Left lung (tissue), 4 donors: ENCODE measurements at regions not wholly inside any gene's neighbourhood (a gene's known extent, or its start where the extent isn't known, plus 50 kb on each side); places are given as distances from the start of the nearest gene placed in this dataset.

Experiments used
- ATAC-seq: fragments of 200-7000 bp; cut with Tn5 transposase; one replicate; pipeline ENCODE4 v1.9.1; 2020; ENCODE audit warnings: moderate library complexity
- DNase-seq, 4 donors: peaks; one replicate each; pipeline ENCODE4 v3.0.0-alpha.2; 2013 to 2020
- H3K27ac ChIP-seq, 2 donors: fragments of 200-600 bp; sonication (generic) in 1 of 2; one replicate each; pipeline versions ENCODE4 v1.5.0 to v1.8.0; 2020 to 2021
- H3K27me3 ChIP-seq, 2 donors: fragments of 200-600 bp; sonication (generic) in 1 of 2; one replicate each; pipeline versions ENCODE4 v1.5.0 to v1.8.0; 2020 to 2021
- H3K36me3 ChIP-seq, 2 donors: fragments of 200-600 bp; sonication (generic) in 1 of 2; one replicate each; pipeline versions ENCODE4 v1.5.0 to v1.8.0; 2020 to 2021
- H3K4me1 ChIP-seq, 2 donors: fragments of 200-600 bp; one replicate each; pipeline ENCODE4 v1.8.0; 2021
- H3K4me3 ChIP-seq, 2 donors: fragments of 200-600 bp; sonication (generic) in 1 of 2; one replicate each; pipeline versions ENCODE4 v1.5.0 to v1.8.0; 2020 to 2021; ENCODE audit warnings: mild to moderate bottlenecking in 1 of 2
- H3K9me3 ChIP-seq, 2 donors: fragments of 200-600 bp; sonication (generic) in 1 of 2; one replicate each; pipeline versions ENCODE4 v1.5.0 to v1.8.0; 2020 to 2021
- intact Hi-C, 2 donors: fragments of 100-400 bp; cut with DNase I; formaldehyde crosslinking; loops; one replicate each; pipeline versions ENCODE4 v1.11.2 to v1.14.2; 2022
- TF ChIP-seq, protein P1 (sequence below), 2 donors: fragments of 200-600 bp; sonication (generic) in 1 of 2; IDR thresholded peaks; one replicate each; pipeline versions ENCODE4 v1.5.0 to v1.8.0; 2021; ENCODE audit warnings: antibody characterized with exemption in 2 of 2
- donor health status: DM: no; HTN: yes; CAD: no.
- donor health status: DM: no; HTN: no; CAD: no.

GRCh38 chr2:240248721-240249422 is 108.4 kb upstream of the OTOS start:
- H3K4me1 ChIP-seq: peaks cover 12 to 17% of the 10 kb centered on the region in 2 donors
- no peak overlapping the region for H3K27ac ChIP-seq
- ATAC-seq (no peak), DNase-seq (no peak)
- H3K27me3 ChIP-seq: peaks cover 0 to 5% of the 10 kb centered on the region in 2 donors
- H3K36me3 ChIP-seq: no peaks in the 10 kb centered on the region
- TF ChIP-seq, protein P1, sequence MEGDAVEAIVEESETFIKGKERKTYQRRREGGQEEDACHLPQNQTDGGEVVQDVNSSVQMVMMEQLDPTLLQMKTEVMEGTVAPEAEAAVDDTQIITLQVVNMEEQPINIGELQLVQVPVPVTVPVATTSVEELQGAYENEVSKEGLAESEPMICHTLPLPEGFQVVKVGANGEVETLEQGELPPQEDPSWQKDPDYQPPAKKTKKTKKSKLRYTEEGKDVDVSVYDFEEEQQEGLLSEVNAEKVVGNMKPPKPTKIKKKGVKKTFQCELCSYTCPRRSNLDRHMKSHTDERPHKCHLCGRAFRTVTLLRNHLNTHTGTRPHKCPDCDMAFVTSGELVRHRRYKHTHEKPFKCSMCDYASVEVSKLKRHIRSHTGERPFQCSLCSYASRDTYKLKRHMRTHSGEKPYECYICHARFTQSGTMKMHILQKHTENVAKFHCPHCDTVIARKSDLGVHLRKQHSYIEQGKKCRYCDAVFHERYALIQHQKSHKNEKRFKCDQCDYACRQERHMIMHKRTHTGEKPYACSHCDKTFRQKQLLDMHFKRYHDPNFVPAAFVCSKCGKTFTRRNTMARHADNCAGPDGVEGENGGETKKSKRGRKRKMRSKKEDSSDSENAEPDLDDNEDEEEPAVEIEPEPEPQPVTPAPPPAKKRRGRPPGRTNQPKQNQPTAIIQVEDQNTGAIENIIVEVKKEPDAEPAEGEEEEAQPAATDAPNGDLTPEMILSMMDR (IDR thresholded peaks at IDR 0.05): no peak
- no peaks in the 10 kb centered on the region for H3K9me3 ChIP-seq
- intact Hi-C loops: no loop called here
- H3K4me3 ChIP-seq: no peak overlapping the region

DNA sequence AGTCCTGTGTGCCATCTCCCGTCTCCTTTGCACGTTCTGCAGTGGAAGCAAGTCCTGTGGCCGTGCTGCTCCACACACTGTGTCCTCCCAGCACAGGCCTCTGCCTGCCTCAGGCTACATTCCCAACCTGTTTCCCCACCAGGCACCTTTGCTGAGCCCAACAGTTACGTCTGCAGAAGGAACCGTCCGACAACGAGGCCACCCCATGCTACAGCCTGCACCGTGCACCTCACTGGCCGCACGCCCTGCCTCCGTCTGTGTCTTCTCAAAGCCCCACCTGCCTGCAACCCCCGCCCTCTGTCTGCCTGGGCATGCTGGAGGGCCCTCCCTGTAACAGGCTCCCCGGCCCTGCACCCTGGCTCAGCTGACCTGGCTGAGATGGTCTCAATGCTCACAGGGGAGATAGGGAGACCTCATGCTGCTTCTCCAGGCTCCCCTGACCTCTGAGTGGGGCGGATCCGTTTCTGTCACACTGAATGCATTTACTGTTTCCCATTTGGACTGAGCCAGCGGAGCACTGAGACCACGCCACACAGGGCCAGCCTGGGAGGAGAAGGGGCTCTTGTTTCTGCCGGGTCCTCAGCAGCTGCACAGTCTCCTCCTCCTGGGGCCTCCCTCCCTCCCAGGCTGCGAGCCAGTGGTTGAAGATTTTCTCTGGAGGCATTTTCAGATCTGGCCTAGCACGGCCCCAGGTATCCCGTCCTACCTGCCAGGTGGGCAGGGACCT is 109.1 kb upstream of the OTOS start:
- intact Hi-C loops: no loop called here
- DNase-seq: peak in 1 of 4 donors; percentile 73
- no peak for ATAC-seq
- peaks cover 0 to 5% of the 10 kb centered on the region in 2 donors for H3K27me3 ChIP-seq
- H3K36me3 ChIP-seq: no peaks in the 10 kb centered on the region
- no peak overlapping the region for H3K4me3 ChIP-seq
- H3K27ac ChIP-seq: no peak overlapping the region
- TF ChIP-seq, protein P1 (IDR thresholded peaks at IDR 0.05): no peak
- peaks cover 12 to 17% of the 10 kb centered on the region in 2 donors for H3K4me1 ChIP-seq
- H3K9me3 ChIP-seq: no peaks in the 10 kb centered on the region

GRCh38 chr2:240250150-240250984 is 109.9 kb upstream of the OTOS start:
- no peak overlapping the region for H3K4me3 ChIP-seq
- H3K9me3 ChIP-seq: no peaks in the 10 kb centered on the region
- H3K27me3 ChIP-seq: peaks cover 0 to 5% of the 10 kb centered on the region in 2 donors
- peaks cover 12 to 17% of the 10 kb centered on the region in 2 donors for H3K4me1 ChIP-seq
- H3K27ac ChIP-seq: peak overlapping the region; percentile 77 to 78
- H3K36me3 ChIP-seq: no peaks in the 10 kb centered on the region
- no peak for ATAC-seq
- TF ChIP-seq, protein P1 (IDR thresholded peaks at IDR 0.05): no peak
- DNase-seq: peak in 1 of 4 donors; percentile 70
- intact Hi-C loops: no loop called here

DNA sequence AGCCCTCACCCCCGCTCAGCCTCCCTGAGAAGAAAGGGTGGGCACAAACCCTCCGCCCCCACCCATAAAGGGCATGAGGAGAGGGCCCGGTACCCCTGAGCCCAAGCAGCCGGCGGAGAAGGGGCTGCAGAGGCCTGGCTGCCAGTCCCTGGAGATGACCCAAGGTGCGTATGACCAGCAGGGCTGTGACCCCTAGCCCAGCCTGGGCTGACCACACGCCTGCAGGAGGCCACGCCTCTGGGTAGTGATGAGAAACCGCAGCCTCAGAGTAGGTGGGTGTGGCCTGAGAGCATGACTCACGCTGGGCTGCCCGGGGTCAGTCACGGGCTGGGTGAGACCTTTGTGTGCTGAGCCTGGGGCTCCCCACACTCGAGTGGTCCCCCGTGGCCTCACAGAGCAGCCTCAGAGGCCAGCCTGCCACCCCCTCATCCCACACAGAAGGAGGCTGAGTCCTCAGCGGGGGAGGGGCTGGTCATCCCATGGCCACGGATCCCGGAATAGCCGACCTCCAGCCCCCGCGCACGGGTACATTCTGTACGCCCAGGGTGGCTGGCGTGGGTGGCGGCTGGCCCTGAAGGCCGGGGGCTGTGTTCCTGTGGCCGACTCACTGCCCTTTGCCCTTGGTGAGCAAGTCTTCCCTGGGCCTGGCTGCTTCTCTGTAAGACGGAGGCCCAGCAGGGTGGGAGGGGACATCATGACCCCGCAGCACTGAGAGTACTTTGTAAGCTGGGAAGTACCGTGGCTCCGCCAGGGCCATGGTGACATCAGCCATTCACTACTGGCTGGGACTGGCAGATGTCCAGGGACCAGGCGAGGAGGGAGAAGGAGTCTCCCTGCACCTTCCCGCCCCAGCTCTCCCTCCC is 110.8 kb upstream of the OTOS start:
- intact Hi-C loops: no loop called here
- Histone ChIP-seq H3K36me3 (no peaks in the 10 kb centered on the region), H3K27me3 (peaks cover 0 to 7% of the 10 kb centered on the region in 2 donors), H3K27ac (peak overlapping the region; percentile 77 to 78), H3K9me3 (no peaks in the 10 kb centered on the region), H3K4me1 (peaks cover 12 to 17% of the 10 kb centered on the region in 2 donors), H3K4me3 (peak overlapping the region in 1 of 2 donors; percentile 2)
- peak in 3 of 4 donors; percentile 85 to 91 (median 88) for DNase-seq
- TF ChIP-seq, protein P1 (IDR thresholded peaks at IDR 0.05): no peak
- peak; percentile 94 for ATAC-seq
